Activated gamma-delta T cell (primary cell): ENCODE measurements at regions not wholly inside any gene's neighbourhood (a gene's known extent, or its start where the extent isn't known, plus 50 kb on each side); places are given as distances from the start of the nearest gene placed in this dataset.

Experiments
- DNase-seq: peaks from one replicate; lab custom pipeline; 2025; lab: John Stamatoyannopoulos, UW

DNA sequence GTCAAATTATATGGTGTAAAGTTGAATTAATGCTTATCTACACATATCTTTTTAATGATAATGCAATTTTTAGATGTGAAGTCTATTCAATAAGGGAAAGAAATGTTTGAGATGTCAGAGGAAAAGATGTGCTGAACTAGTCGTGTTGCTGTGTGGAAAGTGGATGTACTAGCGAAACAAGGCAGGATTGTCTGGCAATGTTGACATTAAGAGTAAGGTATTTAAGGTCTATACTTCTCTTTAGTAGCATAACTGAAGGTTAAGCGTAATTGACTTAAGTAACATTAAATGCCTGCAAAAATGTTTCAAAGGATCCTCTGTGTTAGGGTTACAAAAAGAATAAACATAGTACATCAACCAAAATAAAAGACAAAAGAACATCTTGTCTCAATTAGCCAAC is 787.3 kb upstream of the KLHL1 start:
- DNase-seq: no peak

DNA sequence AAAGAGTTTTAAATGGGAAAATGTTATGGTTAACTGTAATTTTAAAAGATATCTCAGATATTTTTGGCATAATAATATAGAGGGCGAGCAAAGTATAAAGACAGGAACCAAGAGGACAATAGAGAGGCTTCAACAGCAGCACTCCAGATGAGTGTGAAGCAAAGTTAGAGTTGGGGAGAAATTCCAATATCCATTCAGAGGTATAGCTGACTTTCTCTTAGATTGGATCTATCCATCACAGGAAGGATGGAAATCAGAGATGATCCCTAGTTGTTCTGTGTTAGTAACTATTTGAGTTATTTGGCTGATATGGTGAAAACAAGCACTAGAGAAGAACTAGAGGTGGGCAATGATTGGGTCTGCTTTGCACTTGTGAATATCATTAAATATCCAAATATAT is 786.0 kb upstream of the KLHL1 start:
- DNase-seq: no peak

DNA sequence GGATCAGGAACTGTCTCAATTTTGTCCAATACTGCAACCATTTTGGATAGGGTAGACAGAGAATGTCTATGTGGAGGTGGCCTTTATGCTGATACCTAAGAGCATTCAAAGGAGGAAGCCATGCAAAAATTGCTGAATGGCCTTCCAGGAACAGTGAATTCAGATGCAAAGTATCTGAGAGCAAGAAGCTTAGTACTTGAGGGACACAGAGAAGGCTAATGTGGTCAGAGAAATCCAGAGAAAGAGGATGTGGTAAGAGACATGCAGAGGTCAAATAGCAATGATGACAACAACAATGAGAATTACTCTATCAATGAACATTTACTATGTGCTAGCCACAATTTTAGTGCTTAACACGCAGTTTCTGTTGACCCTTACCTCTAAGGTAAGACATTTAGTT is 785.6 kb upstream of the KLHL1 start:
- DNase-seq: no peak

DNA sequence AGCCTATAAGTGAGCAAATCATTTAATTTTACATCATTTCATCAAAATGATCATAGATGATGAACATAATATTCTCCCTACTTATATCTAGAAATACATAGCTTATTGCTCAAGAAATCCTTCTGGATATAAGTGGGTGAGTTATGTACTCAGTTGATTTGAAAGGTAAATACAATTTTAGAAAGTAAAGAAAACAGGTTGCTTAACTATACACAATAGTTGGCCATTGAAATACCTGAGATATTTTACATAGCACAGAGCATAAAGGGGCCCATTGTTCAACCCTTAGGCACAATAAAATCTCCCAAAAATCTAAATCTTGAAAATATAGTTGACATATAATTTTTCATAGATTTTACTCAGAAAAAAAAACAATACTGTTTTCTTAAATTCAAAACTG is 782.0 kb upstream of the KLHL1 start:
- DNase-seq: no peak

DNA sequence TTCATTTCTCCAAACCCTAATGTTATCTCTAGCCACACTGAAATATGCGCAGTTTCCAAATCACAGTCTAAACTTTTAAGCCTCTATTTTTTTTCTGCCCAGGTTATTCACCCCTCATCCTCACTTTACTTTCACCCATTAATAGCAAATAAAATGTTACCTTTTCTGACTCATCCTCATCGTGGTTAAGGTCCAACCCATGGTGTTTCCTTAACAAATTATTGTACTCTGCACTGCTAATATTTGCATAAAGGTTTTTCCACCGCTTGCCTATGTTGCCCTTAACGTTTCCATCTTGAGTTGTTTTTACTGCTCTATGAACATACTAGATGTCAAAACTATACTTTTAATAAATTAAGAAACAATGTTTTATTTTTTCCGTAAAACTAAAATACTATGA is 780.9 kb upstream of the KLHL1 start:
- DNase-seq: no peak

DNA sequence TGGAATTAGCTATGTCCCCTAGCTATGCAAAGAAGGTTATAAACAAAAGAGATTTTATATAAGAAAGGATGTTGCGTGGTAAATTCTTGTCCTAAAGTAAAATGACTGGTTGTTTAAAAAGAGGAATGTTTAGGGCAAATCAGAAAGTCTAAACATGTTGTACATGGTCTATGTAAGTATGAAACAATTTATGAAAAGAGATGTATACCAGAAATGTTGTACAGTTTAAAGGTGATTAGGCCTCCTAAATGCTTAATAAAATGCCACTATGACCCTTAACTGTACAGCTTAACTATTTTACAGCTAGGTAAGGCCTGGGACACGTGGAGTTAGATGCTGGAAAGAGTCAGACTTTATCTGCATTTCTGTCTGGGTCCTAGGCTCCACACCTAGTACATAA is 775.9 kb upstream of the KLHL1 start:
- no peak for DNase-seq

DNA sequence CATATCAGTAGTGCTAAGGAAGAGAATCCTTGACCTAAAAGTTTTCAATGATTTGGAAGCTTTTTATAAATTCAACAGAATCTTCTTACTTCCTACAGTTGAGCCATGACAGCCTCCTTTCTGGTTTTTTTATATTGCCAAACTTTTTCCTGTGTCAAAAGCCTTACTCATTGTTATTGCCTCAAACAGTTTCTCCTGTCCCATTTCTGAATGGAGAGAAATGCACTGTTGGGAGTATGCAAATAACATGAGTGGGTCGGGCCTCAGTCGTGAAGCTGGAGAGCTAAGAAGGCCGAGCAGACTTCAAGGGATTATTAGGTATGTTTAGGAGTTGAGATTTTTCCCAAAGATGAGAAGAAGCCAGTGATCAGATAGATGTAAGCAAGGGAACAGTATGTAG is 766.4 kb upstream of the KLHL1 start:
- no peak for DNase-seq

DNA sequence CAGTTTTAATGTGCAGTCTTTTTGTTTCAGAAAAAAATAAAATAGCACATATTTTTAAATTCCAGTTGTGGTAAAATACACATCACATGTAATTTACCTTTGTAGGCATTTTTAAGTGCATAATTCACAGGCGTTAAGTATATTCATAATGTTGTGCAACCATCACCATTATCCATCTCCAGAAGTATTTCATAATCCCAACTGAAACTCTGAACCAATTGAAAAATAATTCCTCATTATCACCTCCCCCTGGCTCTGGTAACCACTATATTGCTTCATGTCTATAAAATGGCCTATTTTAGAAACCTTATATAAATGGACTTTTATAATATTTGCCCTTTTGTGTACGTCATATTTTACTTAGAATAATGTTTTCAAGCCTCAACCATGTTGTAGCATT is 756.5 kb upstream of the KLHL1 start:
- DNase-seq: no peak

DNA sequence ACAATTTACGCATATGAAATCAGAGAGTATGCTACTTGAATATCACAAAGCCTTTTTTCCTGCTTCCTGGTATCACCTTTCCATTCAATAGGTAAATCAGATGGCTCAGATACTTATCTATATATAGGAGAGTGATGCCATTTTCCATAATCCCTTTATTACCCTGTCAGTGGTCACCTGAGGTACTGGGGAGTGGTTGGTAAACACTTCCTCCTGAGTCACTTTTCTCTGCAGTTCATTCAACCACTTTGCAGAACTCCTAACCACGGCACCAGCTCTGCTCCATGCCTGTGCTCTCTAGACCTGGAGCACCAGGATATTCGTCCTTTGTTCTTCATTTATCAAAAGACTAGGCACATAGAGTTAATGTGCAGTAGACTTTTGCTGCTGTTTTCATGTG is 748.5 kb upstream of the KLHL1 start:
- DNase-seq: no peak

DNA sequence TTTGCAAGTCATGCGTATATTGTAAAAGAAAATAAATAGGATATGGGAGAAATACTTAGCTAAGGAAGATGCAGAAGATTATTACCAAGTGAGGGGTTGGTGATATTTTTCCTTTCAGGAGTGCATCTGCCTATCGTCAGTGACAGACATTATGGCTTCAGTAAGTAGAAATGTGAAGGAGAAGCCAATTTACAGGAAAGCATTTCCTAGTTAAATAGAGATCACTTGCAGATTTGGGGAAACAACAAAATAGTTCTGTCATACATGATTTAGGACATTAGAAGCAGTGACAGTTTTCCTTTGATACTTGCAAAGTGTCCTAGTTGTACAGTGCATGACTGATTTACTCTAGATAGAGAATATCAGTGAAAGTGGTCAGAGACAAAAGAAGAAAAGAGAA is 747.8 kb upstream of the KLHL1 start:
- DNase-seq: no peak

DNA sequence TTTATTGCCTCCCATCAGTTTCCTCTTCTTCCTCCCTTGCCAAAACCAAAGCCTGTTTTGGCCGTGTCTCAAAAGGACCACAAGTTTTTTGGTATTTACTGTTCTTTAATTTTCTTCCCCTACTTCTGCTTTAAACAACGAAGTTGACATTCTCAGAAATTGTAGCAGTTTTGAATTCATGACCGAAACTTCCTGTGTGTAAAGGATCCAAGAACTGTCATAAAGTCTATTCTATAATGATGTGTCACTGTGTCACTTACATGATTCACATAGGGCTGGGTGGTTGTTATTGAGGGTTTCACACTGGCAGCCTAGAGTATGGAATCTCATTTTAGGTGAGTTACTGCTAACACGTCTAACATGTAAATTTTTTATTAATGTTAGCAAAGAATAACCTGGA is 741.0 kb upstream of the KLHL1 start:
- DNase-seq: no peak

DNA sequence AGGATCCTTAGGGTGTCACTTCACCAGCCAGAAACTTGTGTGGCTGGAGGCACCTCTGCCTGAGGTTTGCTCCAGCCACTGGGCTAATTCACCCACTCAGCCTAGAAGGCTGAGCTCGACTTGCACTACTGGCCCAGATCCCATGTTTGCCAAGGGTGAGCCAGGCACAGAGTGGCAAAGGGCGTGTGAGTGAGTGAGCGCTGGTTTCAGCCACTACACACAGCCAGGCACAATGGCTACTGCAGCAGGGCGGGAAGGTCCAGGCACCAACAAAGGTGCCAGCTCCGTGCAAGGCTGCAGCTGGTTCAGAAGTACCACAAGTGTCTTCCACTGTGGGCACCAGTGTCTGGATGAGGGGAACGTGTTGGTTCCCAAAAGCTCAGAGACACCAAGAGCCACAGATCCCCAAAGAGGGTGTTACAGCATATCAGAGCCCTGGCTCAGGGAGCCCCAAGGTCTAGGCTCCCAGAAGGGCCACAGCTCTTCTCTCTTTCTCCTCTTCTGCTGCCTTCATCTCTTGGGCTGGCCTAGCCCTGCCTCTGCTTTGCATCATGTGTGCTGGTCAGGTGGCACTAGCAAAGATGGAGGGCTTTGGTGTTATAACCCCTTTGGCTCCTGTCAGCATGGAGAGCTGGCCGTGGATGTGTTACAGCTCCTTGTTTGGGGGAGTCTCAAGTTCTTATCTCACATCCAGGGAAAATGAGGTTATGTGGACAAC is 736.3 kb upstream of the KLHL1 start:
- no peak for DNase-seq

DNA sequence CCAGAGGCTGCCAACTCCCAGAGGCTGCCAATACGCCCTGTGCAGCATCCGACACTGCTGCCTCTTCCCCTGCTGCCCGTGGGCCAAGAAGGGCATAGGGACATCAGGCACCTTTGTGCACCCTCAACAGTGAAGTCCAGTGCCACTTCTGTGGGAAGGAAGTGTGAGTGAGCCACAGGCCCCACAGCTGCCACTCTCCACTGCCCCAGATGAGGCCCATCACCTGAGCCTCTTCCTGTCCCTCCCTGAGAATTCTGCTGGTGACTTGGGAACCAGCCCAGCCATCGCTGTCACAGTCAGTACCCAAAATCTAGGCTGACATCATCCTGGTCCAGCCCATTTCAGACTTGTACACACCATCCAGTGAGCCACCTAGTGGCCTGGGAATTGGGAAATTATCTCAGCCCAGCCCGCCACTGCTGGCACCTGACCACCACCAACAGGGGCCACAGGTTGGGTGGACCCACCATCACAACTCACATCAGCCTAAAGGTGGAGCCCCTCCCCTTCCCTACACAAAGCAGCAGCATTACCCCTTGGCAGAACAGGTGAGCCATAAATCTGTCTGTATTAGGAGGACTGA is 733.9 kb upstream of the KLHL1 start:
- DNase-seq: no peak

DNA sequence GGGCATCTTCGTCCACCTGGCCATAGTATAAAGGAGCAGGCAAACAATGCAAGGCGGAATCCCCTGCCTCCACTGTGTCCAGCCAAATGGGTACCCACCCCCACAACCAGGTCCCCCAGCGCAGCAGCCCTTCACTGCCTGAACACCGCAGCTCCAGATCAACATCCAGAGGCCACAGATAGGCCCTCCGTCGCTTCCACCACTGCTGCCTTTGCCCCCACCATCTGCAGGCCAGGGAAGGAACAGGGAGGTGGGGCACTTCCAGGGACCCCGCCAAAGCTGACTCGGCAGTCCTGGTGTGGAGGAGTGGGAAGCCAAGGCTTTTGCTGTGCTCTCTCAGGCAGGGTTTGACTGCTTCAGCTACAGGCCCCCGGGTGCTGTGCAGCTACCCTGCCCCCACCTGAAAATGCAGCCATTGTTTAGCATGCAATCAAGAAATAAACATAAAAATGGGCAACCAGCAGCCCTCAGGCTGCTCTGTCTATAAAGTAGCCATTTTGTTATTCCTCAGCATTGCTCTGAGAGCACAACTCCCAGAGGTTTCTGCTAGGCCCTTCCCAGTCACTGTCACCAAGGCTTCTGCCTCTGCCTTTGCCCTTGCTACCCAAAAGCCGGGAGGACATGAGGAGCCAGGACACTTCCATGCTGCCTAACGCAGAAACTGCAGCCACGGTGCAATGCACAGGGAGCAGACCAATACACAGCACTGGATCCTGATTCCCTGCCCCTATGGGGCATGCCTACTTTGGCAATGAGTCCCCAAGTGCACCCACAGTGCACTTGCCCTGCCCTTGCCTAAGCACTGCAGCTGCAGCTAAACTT is 733.2 kb upstream of the KLHL1 start:
- no peak for DNase-seq

DNA sequence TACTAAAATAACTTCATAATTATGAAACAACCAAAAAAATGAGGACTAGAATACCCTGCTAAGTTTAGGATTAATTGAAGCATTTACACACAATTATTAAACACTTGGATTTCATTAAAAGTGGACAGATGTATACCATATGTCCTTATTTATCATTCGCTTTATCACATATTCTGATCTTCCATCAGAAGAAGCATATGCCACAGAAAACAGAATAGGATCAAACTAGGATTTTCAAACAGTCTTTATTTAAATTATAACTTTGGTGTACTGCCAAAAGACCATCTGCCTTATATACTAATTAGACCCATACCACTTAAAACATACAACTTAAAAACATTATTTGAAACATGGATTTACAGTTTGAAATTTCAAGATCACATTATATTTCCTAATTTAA is 727.1 kb upstream of the KLHL1 start:
- no peak for DNase-seq

DNA sequence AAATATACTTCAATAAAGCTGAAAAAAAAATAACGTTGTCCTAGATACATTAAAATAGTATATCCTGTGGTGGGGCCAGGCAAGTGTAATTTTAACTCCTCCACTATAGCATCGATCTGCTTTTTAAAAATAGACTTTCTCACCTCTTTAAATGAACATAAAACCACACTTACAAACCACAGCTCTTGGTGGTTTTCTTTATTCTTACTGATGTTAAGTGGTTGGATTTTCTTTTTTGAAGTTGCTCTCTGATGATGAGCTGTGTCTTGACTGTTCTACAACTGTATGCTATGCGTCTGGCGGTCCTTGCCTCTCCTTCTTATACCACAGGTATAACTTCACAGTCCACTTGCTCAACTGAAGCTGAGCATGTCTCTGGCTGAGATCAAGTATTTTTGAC is 721.5 kb upstream of the KLHL1 start:
- no peak for DNase-seq

DNA sequence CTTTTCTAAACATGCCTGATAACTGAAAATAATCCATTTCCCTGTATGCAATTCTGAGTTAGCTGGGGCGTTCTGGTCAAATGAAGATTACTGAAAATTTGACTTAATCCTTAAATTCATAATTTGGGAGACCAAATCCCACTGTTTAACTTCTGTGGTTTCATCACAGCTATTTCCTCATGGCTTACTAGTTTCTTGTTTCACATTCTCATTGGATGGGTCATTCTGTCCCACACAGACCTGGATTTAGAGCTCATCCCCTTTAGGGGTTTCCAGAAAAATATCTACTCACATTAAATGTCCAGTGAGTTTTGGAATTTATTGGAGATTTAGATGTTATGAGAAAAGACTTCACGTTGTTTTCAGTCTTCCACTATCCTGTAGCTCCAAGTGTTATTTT is 709.3 kb upstream of the KLHL1 start:
- DNase-seq: no peak

DNA sequence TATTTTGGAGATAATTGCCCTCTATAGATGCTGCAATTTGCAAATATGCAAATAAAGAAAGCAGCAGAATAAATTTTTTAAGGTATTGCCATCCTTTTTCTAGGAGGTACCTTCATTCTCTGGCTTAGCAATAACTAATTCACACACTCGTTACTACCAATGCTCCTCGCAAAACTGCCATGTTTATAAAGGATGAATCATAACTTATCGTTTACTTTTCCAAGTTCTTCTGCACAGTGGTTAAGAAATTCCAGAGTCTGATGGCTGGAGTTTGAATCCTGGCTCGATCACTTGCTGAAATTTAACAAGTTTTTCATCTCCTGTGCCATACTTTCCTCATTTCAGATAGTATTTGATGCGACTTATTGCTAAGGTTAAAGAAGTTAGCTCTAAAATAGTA is 708.6 kb upstream of the KLHL1 start:
- DNase-seq: no peak

DNA sequence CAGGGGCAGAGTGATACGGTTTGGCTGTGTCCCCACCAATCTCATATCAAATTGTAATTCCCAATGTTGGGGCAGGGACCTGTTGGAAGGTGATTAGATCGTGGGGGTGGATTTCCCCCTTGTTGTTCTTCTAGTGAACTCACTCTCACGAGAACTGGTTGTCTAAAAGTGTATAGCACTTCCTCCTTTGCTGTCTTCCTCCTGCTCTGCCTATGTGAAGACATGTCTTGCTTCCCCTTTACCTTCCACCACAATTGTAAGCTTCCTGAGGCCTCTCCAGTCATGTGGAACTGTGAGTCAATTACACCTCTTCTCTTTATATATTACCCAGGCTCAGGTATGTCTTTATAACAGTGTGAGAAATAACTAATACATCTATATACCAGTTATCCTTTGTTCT is 706.4 kb upstream of the KLHL1 start:
- DNase-seq: no peak

DNA sequence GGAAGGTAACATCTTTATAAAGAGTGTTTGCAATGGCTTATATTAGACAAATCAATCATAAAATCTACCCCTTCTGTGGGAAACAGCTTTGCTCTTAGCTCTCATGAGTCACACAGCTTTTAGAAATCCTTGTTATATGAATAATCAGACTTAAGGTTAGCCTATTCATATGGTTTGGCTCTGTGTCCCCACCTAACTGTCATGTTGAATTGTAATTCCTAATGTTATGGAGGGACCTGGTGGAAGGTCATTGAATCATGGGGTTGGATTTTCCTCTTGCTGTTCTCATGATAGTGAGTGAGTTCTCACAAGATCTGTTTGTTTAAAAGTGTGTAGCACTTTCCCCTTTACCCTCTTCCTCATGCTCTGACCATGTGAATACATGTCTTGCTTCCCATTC is 704.2 kb upstream of the KLHL1 start:
- no peak for DNase-seq

DNA sequence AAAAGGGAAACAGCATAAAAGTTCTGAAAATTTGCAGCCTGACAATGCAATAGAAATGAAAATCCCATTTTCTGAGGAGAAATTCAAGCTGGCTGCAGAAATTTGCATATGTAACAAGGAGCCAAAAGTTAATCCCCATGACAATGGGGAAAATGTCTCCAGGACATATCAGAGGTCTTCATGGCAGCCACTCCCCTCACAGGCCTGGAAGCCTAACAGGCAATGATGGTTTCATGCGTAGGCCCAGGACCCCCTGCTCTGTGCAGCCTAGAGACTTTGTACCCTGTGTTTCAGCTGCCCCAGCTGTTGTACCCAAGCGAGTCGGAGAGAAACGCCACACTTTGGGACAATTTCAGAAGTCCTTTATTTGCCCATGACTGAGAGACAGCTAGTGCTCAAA is 701.3 kb upstream of the KLHL1 start:
- no peak for DNase-seq

DNA sequence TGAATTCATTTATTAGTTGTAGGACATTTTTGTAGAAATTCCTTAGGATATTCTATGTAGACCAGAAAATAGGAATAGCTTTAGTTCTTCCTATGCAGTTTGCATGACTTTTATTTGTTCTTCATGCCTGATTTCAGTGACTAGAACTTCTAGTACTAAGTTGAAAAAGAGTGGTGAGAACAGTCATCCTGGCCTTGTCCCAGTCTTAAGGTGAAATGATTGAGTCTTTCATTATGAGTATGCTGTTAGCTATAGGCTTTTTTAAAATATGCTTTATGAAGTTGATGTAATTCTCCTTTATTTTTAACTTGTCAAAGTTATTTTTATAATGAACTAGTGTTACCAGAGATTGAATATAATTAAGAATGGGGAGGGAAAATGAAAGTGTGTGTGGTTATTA is 690.1 kb upstream of the KLHL1 start:
- DNase-seq: no peak

DNA sequence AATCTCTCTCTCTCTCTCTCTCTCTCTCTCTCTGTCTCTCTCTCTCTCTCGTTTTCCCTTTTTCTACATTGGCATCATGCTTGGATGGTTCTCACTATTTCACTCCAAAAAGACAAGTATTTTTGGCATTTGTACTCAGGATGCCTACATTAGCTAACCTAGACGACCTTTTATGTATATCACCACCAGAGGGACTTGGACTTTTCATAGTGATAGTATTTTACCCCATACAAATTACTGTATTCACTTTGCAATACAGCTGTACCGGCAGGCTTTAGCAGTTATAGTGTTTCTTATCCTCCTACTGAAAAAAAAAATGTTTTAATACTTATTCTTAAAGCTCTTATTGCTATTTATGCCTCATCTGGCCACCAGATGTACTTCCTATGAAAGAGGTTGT is 687.2 kb upstream of the KLHL1 start:
- no peak for DNase-seq
